GM12878 (cell line): ENCODE measurements at regions not wholly inside any gene's neighbourhood (a gene's known extent, or its start where the extent isn't known, plus 50 kb on each side); places are given as distances from the start of the nearest gene placed in this dataset.

ENCODE experiments used
- MTA3 ChIP-seq: IDR thresholded peaks from 2 replicates; pipeline ENCODE4 v1.6.1; 2012; ENCODE audit warnings: low read length, inconsistent platforms, borderline replicate concordance
- USF2 ChIP-seq: IDR thresholded peaks from 2 replicates; pipeline ENCODE4 v1.6.1; 2011; ENCODE audit warnings: low read depth, low read length, improper control_type of control experiment, borderline replicate concordance

GRCh38 chr5:42301349-42301748, 121.9 kb upstream of the GHR start:
- TF ChIP-seq MTA3, result no peak
- TF ChIP-seq USF2, result no peak
